ENCODE measurements at regions not wholly inside any gene's neighbourhood (a gene's known extent, or its start where the extent isn't known, plus 50 kb on each side); places are given as distances from the start of the nearest gene placed in this dataset.

DNA sequence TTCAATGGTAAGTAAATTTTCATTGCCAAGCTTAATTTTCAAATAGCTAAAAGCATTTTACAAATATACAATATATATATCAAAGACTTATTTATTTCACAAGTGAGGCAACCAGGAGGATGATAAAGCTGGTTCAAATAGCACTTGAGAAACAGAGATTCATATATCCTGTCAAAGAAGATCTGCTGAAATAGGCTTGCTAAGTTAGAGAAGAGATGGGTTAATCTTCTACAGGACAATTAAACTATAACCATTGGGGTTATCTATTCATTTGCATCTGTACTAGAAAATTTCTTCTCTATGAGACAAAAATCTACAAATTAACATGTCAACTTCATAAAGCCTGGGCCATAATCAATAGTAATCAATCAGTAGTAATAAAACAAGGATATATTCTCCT, 637.7 kb upstream of the UBE2E2 start:
- no peak for TF ChIP-seq CTCF (IDR thresholded peaks at IDR 0.05; ENCODE audit: insufficient read depth, low read length, missing control alignments)
- DNase-seq (ENCODE audit: low read depth, low spot score), result no peak
- ChIA-PET CTCF (interaction anchor here (1.6 kb wide), 1 partner anchor 17 kb away, joined by 3 read pairs; no protein-coding TSS in a partner anchor), POLR2A (no interaction called here)
- no peak overlapping the region for H3K4me3 ChIP-seq (ENCODE audit: low read depth, low read length)

DNA sequence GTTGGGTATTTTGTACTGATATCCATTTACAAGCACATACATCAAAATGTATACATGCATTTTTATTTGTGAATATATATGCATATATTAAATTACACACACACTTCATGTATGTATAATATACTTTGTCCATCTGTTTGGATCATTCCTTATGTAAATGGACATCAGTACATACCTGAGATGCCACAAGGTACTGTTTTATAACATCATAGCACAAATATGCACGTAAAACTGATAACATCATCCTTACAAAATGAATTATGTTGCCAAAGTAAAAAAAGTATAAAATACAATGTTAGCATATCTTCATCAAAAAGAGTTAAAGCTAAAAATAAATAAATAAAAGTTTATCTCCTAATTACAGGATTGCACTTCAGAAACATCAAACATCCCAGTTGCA, 634.8 kb upstream of the UBE2E2 start:
- ChIA-PET POLR2A (no interaction called here), CTCF (no interaction called here)
- no peak for TF ChIP-seq CTCF (IDR thresholded peaks at IDR 0.05; ENCODE audit: insufficient read depth, low read length, missing control alignments)
- no peak for DNase-seq (ENCODE audit: low read depth, low spot score)
- no peak overlapping the region for H3K4me3 ChIP-seq (ENCODE audit: low read depth, low read length)

DNA sequence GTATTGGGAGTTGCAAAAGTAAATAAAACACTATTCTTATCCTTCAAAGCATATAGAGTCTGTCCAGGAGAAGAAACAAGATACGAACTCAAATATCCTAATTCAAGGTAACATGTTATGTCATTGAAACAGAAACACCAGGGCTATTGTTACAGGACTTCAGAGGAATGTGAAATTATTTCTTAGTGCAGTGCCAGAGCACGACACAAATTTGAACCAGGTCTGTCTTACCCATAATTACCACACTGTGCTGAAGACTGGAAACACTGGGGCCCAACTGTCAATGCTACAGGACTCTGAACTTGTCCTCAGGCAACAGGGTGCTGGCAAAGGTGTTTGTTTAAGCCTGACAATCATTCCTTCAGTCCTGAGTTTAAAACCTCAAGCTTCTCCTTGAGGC, 633.6 kb upstream of the UBE2E2 start:
- DNase-seq (ENCODE audit: low read depth, low spot score), result no peak
- no peak for TF ChIP-seq CTCF (IDR thresholded peaks at IDR 0.05; ENCODE audit: insufficient read depth, low read length, missing control alignments)
- CTCF ChIA-PET, result no interaction called here
- H3K4me3 ChIP-seq (ENCODE audit: low read depth, low read length), result no peak overlapping the region
- POLR2A ChIA-PET, result no interaction called here

DNA sequence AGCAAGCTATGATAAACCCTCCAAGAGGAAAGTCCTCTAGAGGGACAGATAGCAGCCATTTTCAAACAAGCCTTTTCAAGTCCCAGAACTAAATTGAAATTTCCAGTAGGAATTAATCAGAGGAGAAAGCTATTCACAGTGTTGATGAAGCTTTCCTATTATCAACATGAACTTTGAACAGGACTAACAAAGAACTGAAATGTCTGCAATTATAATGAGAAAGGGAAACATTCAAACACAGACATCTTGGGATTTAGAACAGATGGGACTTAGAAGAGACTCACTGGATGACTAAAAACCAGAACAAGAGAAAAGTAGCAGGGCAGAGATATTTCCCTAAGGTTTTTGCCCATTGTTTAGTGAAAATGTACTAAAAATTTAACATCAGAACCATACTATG, 622.1 kb upstream of the UBE2E2 start:
- no peak for TF ChIP-seq CTCF (IDR thresholded peaks at IDR 0.05; ENCODE audit: insufficient read depth, low read length, missing control alignments)
- CTCF ChIA-PET, result no interaction called here
- POLR2A ChIA-PET, result no interaction called here
- H3K4me3 ChIP-seq (ENCODE audit: low read depth, low read length), result no peak overlapping the region
- no peak for DNase-seq (ENCODE audit: low read depth, low spot score)

GRCh38 chr3:22582266-22582665, 620.9 kb upstream of the UBE2E2 start:
- POLR2A ChIA-PET, result no interaction called here
- CTCF ChIA-PET, result no interaction called here
- TF ChIP-seq CTCF (IDR thresholded peaks at IDR 0.05; ENCODE audit: insufficient read depth, low read length, missing control alignments), result no peak

GRCh38 chr3:22585504-22585903, 617.6 kb upstream of the UBE2E2 start:
- no peak for DNase-seq (ENCODE audit: low read depth, low spot score)
- no peak for TF ChIP-seq CTCF (IDR thresholded peaks at IDR 0.05; ENCODE audit: insufficient read depth, low read length, missing control alignments)
- ChIA-PET CTCF (no interaction called here), POLR2A (no interaction called here)
- no peak overlapping the region for H3K4me3 ChIP-seq (ENCODE audit: low read depth, low read length)

More at GRCh38 chr3:22582266-22582665, 620.9 kb upstream of the UBE2E2 start:
- DNase-seq (ENCODE audit: low read depth, low spot score), result no peak
- no peak overlapping the region for H3K4me3 ChIP-seq (ENCODE audit: low read depth, low read length)
